GM21447 (cell line): ENCODE measurements at regions not wholly inside any gene's neighbourhood (a gene's known extent, or its start where the extent isn't known, plus 50 kb on each side); places are given as distances from the start of the nearest gene placed in this dataset.

Experiments
- ATAC-seq: cut with Tn5 transposase; IDR thresholded peaks from one replicate; pipeline ENCODE4 v1.9.1; 2021; ENCODE audit not compliant: unreplicated experiment

- ATAC-seq, result no peak
Measured at GRCh38 chr2:83585250-83585649, 873.8 kb downstream of the SUCLG1 start.

GRCh38 chr2:83584672-83585071 is 874.4 kb downstream of the SUCLG1 start:
- ATAC-seq, result no peak

GRCh38 chr2:83582589-83582988 is 876.5 kb downstream of the SUCLG1 start:
- no peak for ATAC-seq

GRCh38 chr2:83579507-83579906 is 879.6 kb downstream of the SUCLG1 start:
- no peak for ATAC-seq

GRCh38 chr2:83578405-83578804 is 880.7 kb downstream of the SUCLG1 start:
- ATAC-seq, result no peak

- no peak for ATAC-seq
Measured at GRCh38 chr2:83574614-83575013, 884.5 kb downstream of the SUCLG1 start.

- ATAC-seq, result no peak
Measured at GRCh38 chr2:83573060-83573459, 886.0 kb downstream of the SUCLG1 start.

GRCh38 chr2:83572400-83572799 is 886.7 kb downstream of the SUCLG1 start:
- no peak for ATAC-seq

- ATAC-seq, result no peak
Measured at GRCh38 chr2:83567551-83567950, 891.5 kb downstream of the SUCLG1 start.

GRCh38 chr2:83565626-83566025 is 893.5 kb downstream of the SUCLG1 start:
- ATAC-seq, result no peak

- ATAC-seq, result no peak
Measured at GRCh38 chr2:83565181-83565580, 893.9 kb downstream of the SUCLG1 start.

GRCh38 chr2:83561592-83561991 is 897.5 kb downstream of the SUCLG1 start:
- ATAC-seq, result no peak

- ATAC-seq, result no peak
Measured at GRCh38 chr2:83536556-83536955, 922.5 kb downstream of the SUCLG1 start.

- ATAC-seq, result no peak
Measured at GRCh38 chr2:83534416-83534815, 924.7 kb downstream of the SUCLG1 start.

- ATAC-seq, result no peak
Measured at GRCh38 chr2:83531206-83531826, 927.8 kb downstream of the SUCLG1 start.

GRCh38 chr2:83528767-83529166 is 930.3 kb downstream of the SUCLG1 start:
- ATAC-seq, result no peak

- ATAC-seq, result no peak
Measured at GRCh38 chr2:83522891-83523493, 936.1 kb downstream of the SUCLG1 start.

- no peak for ATAC-seq
Measured at GRCh38 chr2:83517727-83518368, 941.2 kb downstream of the SUCLG1 start.

- no peak for ATAC-seq
Measured at GRCh38 chr2:83516503-83516902, 942.6 kb downstream of the SUCLG1 start.

GRCh38 chr2:83487451-83487850 is 971.6 kb downstream of the SUCLG1 start:
- ATAC-seq, result no peak

GRCh38 chr2:83481436-83481835 is 977.6 kb downstream of the SUCLG1 start:
- no peak for ATAC-seq

GRCh38 chr2:83478037-83478436 is 981.0 kb downstream of the SUCLG1 start:
- no peak for ATAC-seq

GRCh38 chr2:83475371-83475770 is 983.7 kb downstream of the SUCLG1 start:
- ATAC-seq, result no peak
